Neuronal stem cell (in vitro differentiated cells): ENCODE measurements at regions not wholly inside any gene's neighbourhood (a gene's known extent, or its start where the extent isn't known, plus 50 kb on each side); places are given as distances from the start of the nearest gene placed in this dataset.
A peak's percentile ranks its signal among the peaks of the same experiment; 100 is the strongest.

ENCODE experiments used
- DNase-seq: peaks from one replicate; pipeline ENCODE4 v3.0.0-alpha.2; 2013; ENCODE audit warnings: low spot score
- H2AFZ ChIP-seq: one replicate; pipeline ENCODE4 v1.6.1; 2013; ENCODE audit warnings: mild to moderate bottlenecking, low read length, inconsistent platforms
- H2AK5ac ChIP-seq: 2 replicates; pipeline ENCODE4 v1.6.1; 2013; ENCODE audit warnings: low read depth, mild to moderate bottlenecking, inconsistent platforms, low read length, moderate library complexity, mixed read lengths
- H2BK120ac ChIP-seq: 2 replicates; pipeline ENCODE4 v1.6.1; 2013; ENCODE audit warnings: low read depth, mild to moderate bottlenecking, inconsistent platforms, low read length, moderate library complexity, mixed read lengths
- H2BK12ac ChIP-seq: one replicate; pipeline ENCODE4 v1.6.1; 2013; ENCODE audit warnings: low read length, inconsistent platforms
- H2BK15ac ChIP-seq: 2 replicates; pipeline ENCODE4 v1.6.1; 2013; ENCODE audit warnings: mild to moderate bottlenecking, low read length, inconsistent platforms, mixed read lengths
- H2BK5ac ChIP-seq: one replicate; pipeline ENCODE4 v1.6.1; 2013; ENCODE audit warnings: inconsistent platforms, mild to moderate bottlenecking, low read length, moderate library complexity
- H3K14ac ChIP-seq: one replicate; pipeline ENCODE4 v1.6.1; 2013; ENCODE audit warnings: low read length, inconsistent platforms
- H3K18ac ChIP-seq: 2 replicates; pipeline ENCODE4 v1.6.1; 2013; ENCODE audit warnings: low read length, inconsistent platforms
- H3K23ac ChIP-seq: 2 replicates; pipeline ENCODE4 v1.6.1; 2013; ENCODE audit warnings: low read depth, mild to moderate bottlenecking, mixed read lengths, low read length, inconsistent platforms; ENCODE audit not compliant: poor library complexity
- H3K27ac ChIP-seq: replicated peaks from 3 replicates; pipeline ENCODE4 v1.5.1; 2013; ENCODE audit warnings: low read length, inconsistent platforms
- H3K27me3 ChIP-seq, 3 experiments: 2 replicates each; pipeline ENCODE4 v1.6.1; 2013; ENCODE audit warnings: low read length in 3 of 3, mild to moderate bottlenecking in 2 of 3, inconsistent platforms in 1 of 3, low read depth in 1 of 3, mixed read lengths in 1 of 3, moderate library complexity in 1 of 3; ENCODE audit not compliant: control insufficient read depth in 3 of 3, insufficient read depth in 3 of 3
- H3K36me3 ChIP-seq, 2 donors: replicated peaks in 1 of 2; 2 replicates each; pipeline ENCODE4 v1.6.1; 2013; ENCODE audit warnings: low read length in 2 of 2; ENCODE audit not compliant: control insufficient read depth in 2 of 2, insufficient read depth in 2 of 2
- H3K4ac ChIP-seq: 2 replicates; pipeline ENCODE4 v1.6.1; 2013; ENCODE audit warnings: inconsistent platforms, mild to moderate bottlenecking, low read length, moderate library complexity
- H3K4me1 ChIP-seq, 2 donors: 1 replicate in 1 of 2; 2 replicates in 1 of 2; pipeline ENCODE4 v1.6.1; 2013; ENCODE audit warnings: low read length in 2 of 2, low read depth in 1 of 2; ENCODE audit not compliant: control insufficient read depth in 2 of 2, insufficient read depth in 1 of 2
- H3K4me2 ChIP-seq: one replicate; pipeline ENCODE4 v1.6.1; 2013; ENCODE audit warnings: mild to moderate bottlenecking, low read length, inconsistent platforms; ENCODE audit not compliant: insufficient read depth, poor library complexity, severe bottlenecking
- H3K4me3 ChIP-seq, 2 donors: 2 replicates each; pipeline ENCODE4 v1.5.1; 2013; ENCODE audit warnings: low read length in 2 of 2, mild to moderate bottlenecking in 2 of 2, inconsistent platforms in 1 of 2, moderate library complexity in 1 of 2
- H3K79me1 ChIP-seq: one replicate; pipeline ENCODE4 v1.6.1; 2013; ENCODE audit warnings: low read depth, mild to moderate bottlenecking, inconsistent platforms, low read length, moderate library complexity
- H3K9ac ChIP-seq: one replicate; pipeline ENCODE4 v1.6.1; 2013; ENCODE audit warnings: mild to moderate bottlenecking, low read depth, low read length, inconsistent platforms; ENCODE audit not compliant: poor library complexity
- H3K9me3 ChIP-seq, 2 donors: replicated peaks in 1 of 2; 2 replicates each; pipeline versions ENCODE3 to v1.6.1; 2013; ENCODE audit warnings: low read length in 2 of 2, mild to moderate bottlenecking in 2 of 2, inconsistent platforms in 1 of 2, low read depth in 1 of 2, mixed read lengths in 1 of 2, moderate library complexity in 1 of 2; ENCODE audit not compliant: control insufficient read depth in 2 of 2, insufficient read depth in 1 of 2
- H4K8ac ChIP-seq: one replicate; pipeline ENCODE4 v1.6.1; 2013; ENCODE audit warnings: low read depth, mild to moderate bottlenecking, inconsistent platforms, low read length, moderate library complexity
- H4K91ac ChIP-seq: one replicate; pipeline ENCODE4 v1.6.1; 2013; ENCODE audit warnings: low read length, low read depth, mild to moderate bottlenecking, inconsistent platforms; ENCODE audit not compliant: poor library complexity
- WGBS, 2 donors: extraction: QIAGEN DNeasy Blood & Tissue Kit; methylation state at CpG; one replicate each; pipeline ENCODE4 v1.1.7; 2013; ENCODE audit warnings: missing lambda C conversion rate in 2 of 2, mixed read lengths in 1 of 2; ENCODE audit not compliant: insufficient read length in 2 of 2, insufficient replicate concordance in 1 of 2; ENCODE audit errors: extremely low coverage in 2 of 2; 5-methylcytosine and 5-hydroxymethylcytosine counted together

- H2AFZ ChIP-seq: peak overlapping the region; percentile 42
- H3K4me2 ChIP-seq: no peak overlapping the region
- no peak overlapping the region for H3K27ac ChIP-seq
- no peak overlapping the region for H2BK15ac ChIP-seq
- H2AK5ac ChIP-seq: no peak overlapping the region
- no peaks in the 10 kb centered on the region for H3K79me1 ChIP-seq
- H3K14ac ChIP-seq: no peak overlapping the region
- no peaks in the 10 kb centered on the region for H3K27me3 ChIP-seq
- no peak overlapping the region for H2BK5ac ChIP-seq
- peaks cover 2 to 4% of the 10 kb centered on the region in 2 donors for H3K4me1 ChIP-seq
- no peak overlapping the region for H2BK120ac ChIP-seq
- WGBS, 2 donors: no CpG with 5 or more reads among the region's 4 CpGs
- H3K4me3 ChIP-seq: no peak overlapping the region
- H3K4ac ChIP-seq: no peak overlapping the region
- H2BK12ac ChIP-seq: no peak overlapping the region
- no peak for DNase-seq
- H3K23ac ChIP-seq: no peak overlapping the region
- no peaks in the 10 kb centered on the region for H3K36me3 ChIP-seq
- no peak overlapping the region for H3K9ac ChIP-seq
- no peak overlapping the region for H3K18ac ChIP-seq
- no peaks in the 10 kb centered on the region for H3K9me3 ChIP-seq
- H4K8ac ChIP-seq: no peak overlapping the region
- H4K91ac ChIP-seq: no peak overlapping the region
Measured at GRCh38 chr4:104022831-104023230, 303.0 kb upstream of the TACR3 start.

- H3K4me2 ChIP-seq: no peak overlapping the region
- H3K36me3 ChIP-seq: no peaks in the 10 kb centered on the region
- H3K23ac ChIP-seq: no peak overlapping the region
- no peaks in the 10 kb centered on the region for H3K79me1 ChIP-seq
- no peak overlapping the region for H3K4ac ChIP-seq
- no peak overlapping the region for H2BK15ac ChIP-seq
- H2AK5ac ChIP-seq: no peak overlapping the region
- H3K9me3 ChIP-seq: no peaks in the 10 kb centered on the region
- H3K27me3 ChIP-seq: no peaks in the 10 kb centered on the region
- H4K8ac ChIP-seq: no peak overlapping the region
- no peak overlapping the region for H3K4me3 ChIP-seq
- no peak overlapping the region for H3K18ac ChIP-seq
- no peak overlapping the region for H2BK120ac ChIP-seq
- no peak overlapping the region for H3K9ac ChIP-seq
- no peak overlapping the region for H2AFZ ChIP-seq
- peaks cover 2 to 4% of the 10 kb centered on the region in 2 donors for H3K4me1 ChIP-seq
- DNase-seq: no peak
- WGBS, 2 donors: no CpG with 5 or more reads among the region's 2 CpGs
- H2BK12ac ChIP-seq: no peak overlapping the region
- no peak overlapping the region for H2BK5ac ChIP-seq
- no peak overlapping the region for H3K27ac ChIP-seq
- H4K91ac ChIP-seq: no peak overlapping the region
- H3K14ac ChIP-seq: no peak overlapping the region
Measured at GRCh38 chr4:104022226-104022625, 302.4 kb upstream of the TACR3 start.

GRCh38 chr4:104020641-104021040 lies 300.9 kb upstream of the TACR3 start:
- no peak overlapping the region for H2BK5ac ChIP-seq
- H2AK5ac ChIP-seq: no peak overlapping the region
- no peak overlapping the region for H3K4me3 ChIP-seq
- no peak overlapping the region for H2BK15ac ChIP-seq
- H3K27me3 ChIP-seq: no peaks in the 10 kb centered on the region
- H4K91ac ChIP-seq: no peak overlapping the region
- no peaks in the 10 kb centered on the region for H3K36me3 ChIP-seq
- H3K4ac ChIP-seq: no peak overlapping the region
- no peak overlapping the region for H3K23ac ChIP-seq
- H3K18ac ChIP-seq: no peak overlapping the region
- no CpG with 5 or more reads among the region's 3 CpGs for WGBS, 2 donors
- no peak overlapping the region for H3K4me2 ChIP-seq
- H3K14ac ChIP-seq: no peak overlapping the region
- DNase-seq: no peak
- no peak overlapping the region for H2BK120ac ChIP-seq
- no peak overlapping the region for H2BK12ac ChIP-seq
- no peak overlapping the region for H2AFZ ChIP-seq
- H3K9me3 ChIP-seq: no peaks in the 10 kb centered on the region
- H3K9ac ChIP-seq: no peak overlapping the region
- no peaks in the 10 kb centered on the region for H3K79me1 ChIP-seq
- H3K27ac ChIP-seq: no peak overlapping the region
- H3K4me1 ChIP-seq: peaks cover 2 to 4% of the 10 kb centered on the region in 2 donors
- no peak overlapping the region for H4K8ac ChIP-seq

DNA sequence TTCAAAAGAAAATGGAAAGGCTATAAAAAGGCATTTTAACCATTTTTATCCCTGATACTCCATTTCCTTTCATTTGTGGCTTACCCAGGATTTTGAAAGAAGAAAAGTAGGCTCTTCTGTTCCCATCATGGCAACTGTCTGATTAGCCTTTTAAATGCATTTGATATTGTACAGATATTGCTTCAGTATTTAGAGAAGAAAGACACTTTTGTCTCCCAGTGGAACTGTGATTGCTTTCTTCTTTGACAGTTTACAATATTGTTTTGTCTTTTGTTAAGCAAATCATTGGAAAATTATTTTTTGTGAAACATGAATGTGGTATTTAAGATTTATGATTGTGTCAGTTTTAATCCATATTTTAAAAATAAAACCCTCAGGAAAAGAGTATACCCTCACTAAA lies 297.4 kb upstream of the TACR3 start:
- Histone ChIP-seq H3K4me2 (no peak overlapping the region), H3K23ac (no peak overlapping the region), H3K27me3 (no peaks in the 10 kb centered on the region), H3K79me1 (no peaks in the 10 kb centered on the region), H2AFZ (no peak overlapping the region), H3K4me1 (no peaks in the 10 kb centered on the region), H3K4ac (no peak overlapping the region), H4K8ac (no peak overlapping the region), H3K18ac (no peak overlapping the region), H2BK12ac (no peak overlapping the region), H3K9me3 (no peaks in the 10 kb centered on the region), H3K4me3 (no peak overlapping the region), H3K9ac (no peak overlapping the region), H2BK5ac (no peak overlapping the region), H3K36me3 (no peaks in the 10 kb centered on the region), H2BK120ac (no peak overlapping the region), H3K14ac (no peak overlapping the region), H2AK5ac (no peak overlapping the region), H2BK15ac (no peak overlapping the region), H3K27ac (no peak overlapping the region), H4K91ac (no peak overlapping the region)
- no peak for DNase-seq
